ENCODE measurements at regions not wholly inside any gene's neighbourhood (a gene's known extent, or its start where the extent isn't known, plus 50 kb on each side); places are given as distances from the start of the nearest gene placed in this dataset.

DNA sequence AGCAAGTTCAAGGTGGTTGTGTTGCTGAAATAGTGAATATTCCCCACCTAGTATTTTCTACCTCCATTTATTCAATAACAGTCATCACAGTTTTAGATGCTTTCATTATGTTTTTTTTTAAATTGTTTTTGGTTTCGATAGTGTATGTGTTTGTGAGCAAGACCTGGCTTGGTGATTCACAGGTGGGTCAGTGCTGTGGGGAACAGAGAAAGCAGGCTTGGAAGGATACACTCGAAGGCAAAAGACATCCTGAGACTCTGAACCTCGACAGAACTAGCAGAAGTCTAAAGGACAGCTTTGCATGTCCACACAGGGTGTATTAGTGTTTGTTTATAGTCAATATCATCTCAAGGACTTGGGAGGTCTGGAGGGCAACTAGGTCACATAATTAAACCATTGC is 551.5 kb downstream of the RIT2 start:
- no peak for DNase-seq

DNA sequence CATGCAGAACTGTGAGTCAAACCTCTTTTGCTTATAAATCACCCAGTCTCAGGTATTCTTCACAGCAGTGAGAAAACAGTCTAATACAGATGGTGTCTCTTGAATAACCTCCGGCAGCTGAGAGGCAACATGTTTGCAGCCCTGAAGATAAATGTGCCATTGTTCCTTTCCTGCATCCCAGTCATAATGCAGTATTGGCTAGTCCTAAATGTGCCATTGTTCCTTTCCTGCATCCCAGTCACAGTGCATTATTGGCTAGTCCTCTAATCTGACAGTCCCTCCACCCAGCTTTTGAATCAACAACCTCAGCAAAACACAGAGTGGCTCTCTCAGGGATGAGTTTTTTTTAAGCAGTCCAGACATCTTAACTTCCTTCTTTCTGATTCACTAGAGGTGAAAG is 550.7 kb downstream of the RIT2 start:
- DNase-seq, result no peak

DNA sequence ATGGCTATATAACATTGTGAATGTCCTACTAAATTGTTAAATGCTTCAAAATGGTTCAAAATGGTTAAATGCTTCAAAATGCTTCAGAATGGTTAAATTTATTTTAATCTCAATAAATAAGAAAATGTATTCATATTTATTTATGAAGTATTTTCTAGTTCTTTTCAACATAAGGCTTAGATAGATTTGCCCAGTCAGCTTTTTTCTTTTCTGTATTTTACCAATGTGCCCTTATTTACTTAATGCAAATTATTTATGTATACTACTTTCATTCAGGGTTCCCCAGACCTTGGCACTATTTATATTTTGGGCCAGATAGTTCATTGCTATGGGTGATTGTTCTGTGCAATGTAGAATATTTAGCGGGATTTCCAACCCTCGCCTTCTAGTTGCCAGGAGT is 546.7 kb downstream of the RIT2 start:
- DNase-seq, result no peak

DNA sequence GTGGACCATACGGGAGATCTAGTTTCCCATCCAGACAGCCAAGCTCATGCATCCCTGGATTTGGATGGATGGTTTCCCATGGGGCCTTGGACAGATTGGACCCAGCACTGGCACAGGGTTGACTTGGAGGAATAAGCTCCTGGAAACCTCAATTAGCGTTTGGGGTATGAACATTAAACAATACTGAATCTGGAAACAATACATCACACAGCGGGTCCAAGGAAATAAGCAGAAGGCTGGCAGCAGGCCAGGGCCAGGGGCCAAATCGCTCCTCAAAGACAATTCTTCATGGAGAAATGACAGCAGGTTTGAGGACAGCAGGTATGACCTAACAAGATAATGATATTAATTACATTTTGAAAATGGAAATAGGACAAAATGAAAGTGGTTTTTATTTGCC is 540.6 kb downstream of the RIT2 start:
- DNase-seq, result peak; percentile 99

DNA sequence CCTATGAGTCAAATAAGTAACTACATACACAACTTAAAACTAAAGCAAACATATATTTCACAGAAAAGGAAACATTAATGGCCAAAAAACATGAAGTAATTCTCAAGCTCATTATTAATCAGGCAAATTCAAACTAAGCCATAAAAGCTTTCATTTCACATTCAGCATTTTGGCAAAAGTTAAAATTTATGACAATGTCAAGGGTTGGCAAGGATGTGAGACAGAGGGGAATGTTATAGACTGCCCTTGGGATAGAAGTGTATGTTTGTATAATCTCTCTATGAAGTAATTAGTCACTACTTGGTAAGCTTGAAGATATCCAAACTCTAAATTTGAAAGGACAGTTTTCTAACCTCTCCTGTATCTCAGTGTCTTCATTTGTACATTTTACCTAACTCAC is 539.4 kb downstream of the RIT2 start:
- DNase-seq, result no peak

DNA sequence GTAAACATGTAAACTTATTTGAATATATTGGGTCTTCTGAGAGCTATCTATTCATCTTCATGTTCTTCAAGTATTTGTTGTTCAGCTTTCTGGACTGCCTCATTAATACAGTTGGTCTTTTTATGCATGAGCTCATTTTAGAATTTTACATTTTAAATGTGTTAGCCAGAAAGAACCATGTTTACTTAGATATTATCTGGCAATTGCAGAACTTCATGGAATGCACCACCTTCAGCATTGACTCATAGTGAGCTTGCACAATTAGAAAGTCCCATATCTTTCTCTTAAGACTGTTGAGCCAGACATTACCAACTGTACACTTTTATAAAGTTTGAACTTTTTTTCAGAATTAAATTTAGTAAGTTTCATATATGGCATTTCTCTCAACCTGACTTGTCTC is 536.7 kb downstream of the RIT2 start:
- no peak for DNase-seq

DNA sequence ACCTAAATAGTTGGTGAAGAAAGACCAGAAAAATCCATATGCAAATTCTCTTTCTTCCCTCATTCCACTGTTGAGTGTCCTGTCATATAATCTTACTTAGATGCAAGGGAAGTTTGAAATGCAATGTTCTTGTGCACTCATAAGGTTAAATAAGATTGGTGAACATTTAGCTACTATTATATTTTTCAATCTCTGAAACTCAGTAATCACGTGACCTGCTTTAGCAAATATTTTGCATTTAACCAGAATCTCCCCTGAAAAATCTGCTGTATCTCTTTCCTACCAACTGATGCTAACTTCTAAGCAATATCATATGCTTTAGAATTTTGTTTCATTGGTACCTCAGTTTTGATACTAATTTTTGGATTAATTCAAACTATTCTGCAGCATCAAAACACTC is 533.2 kb downstream of the RIT2 start:
- DNase-seq, result no peak

DNA sequence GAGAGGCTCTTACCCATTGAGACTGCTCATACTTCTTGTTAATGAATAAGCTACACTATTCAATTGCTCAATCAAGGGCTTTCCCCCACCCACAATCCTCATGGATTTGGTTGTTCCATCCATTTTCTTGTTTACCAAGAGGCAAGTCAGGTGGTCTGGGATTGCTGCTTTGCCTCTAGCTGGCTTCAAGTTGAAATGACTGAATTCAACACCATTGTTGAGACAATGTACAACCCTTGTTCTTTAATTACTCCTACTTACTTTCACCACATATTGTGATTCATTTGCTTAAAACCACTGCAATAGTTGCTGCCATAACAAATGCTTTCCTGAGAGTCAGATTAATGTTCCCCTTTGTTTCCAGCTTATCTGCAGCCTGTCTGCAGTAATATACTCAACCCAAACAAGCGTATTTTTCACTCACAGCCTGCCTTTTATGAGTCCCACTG is 532.2 kb downstream of the RIT2 start:
- no peak for DNase-seq

DNA sequence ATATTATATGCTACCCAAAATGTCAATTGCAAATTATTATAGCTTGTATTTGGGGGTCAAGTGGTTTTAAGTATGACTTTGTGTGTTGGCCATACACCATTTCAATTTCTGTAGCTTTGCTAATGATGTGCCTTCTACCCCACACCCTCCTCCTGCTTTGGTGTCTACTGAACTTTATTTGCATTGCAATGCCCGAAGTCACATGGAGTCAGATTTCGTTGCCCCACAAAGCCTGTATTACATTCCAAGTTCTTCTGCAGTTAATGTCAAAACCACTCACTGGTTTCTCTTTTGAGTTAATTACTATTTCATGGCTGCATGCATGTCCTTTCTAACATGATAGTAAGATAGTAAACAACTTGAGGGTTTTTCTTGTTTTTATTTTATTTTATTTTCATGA is 528.9 kb downstream of the RIT2 start:
- DNase-seq, result no peak

DNA sequence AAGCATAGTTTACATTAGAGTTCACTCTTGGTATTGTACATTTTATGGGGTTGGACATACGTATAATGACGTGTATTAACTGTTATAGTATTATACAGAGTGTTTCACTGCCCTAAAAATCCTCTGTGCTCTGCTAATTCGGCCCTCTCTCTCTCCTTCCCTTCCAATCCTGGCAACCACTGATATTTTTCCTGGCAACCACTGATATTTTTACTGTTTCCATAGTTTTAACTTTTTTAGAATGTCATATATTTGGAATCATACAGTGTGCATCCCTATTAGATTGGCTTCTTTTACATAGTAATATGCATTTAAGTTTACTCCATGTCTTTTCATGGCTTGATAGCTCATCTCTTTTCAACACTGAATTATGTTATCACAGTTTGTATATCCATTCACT is 526.7 kb downstream of the RIT2 start:
- DNase-seq, result no peak

DNA sequence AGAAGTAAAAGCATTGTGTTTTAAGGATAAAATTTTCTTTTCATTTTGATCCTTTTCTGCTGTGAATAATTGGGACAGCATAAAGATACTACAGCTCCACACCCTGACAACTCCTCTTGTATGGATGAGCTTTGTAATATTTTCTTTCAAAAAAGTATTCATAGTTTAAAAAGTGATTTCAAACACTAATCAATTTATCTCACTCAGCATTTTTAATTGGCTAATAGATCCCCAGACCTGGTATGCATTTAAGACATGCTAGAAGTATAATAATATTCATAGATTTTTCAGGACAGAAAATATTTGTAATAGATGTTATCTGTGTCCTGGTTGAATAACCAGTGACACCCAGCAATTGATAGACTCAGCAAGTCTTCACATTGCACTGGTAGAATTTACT is 510.7 kb downstream of the RIT2 start:
- DNase-seq, result no peak

DNA sequence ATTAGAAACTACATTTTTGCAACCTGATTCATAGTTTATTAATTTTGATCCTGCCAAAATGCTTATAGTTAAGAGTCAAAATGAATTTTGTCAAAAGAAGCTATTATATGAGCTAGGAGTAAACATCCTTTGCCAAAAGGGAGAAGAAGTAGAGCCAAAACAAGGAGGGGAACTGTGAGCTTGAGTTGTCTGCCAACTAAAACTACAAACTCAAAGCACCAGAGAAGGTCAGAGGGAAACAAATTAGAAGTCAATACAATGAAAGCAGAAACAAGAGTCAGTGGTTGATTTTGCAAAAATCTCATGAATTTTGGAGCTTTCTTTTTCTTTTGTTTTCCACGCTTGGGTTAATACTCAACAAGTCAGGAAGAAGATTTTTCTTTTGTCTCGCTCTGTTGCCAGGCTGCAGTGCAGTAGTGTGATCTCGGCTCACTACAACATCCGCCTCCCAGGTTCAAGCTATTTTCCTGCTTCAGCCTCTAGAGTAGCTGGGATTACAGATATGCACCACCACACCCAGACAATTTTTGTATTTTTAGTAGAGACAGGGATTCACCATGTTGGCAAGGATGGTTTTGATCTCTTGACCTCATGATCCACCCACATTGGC is 508.5 kb downstream of the RIT2 start:
- no peak for DNase-seq

DNA sequence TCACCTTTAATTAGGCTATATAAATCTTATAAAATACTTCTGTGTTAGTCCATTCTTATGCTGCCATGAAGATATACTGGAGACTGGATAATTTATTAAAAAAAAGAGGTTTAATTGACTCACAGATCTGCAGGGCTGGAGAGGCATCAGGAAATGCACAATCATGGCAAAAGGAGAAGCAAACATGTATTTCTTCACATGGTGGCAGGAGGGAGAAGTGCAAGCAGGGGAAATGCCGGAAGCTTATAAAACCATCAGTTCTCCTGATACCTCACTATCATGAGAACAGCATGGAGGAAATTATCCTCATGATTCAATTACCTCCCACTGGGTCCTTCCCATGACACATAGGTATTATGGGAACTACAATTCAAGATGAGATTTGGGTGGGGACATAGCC is 504.4 kb downstream of the RIT2 start:
- no peak for DNase-seq

DNA sequence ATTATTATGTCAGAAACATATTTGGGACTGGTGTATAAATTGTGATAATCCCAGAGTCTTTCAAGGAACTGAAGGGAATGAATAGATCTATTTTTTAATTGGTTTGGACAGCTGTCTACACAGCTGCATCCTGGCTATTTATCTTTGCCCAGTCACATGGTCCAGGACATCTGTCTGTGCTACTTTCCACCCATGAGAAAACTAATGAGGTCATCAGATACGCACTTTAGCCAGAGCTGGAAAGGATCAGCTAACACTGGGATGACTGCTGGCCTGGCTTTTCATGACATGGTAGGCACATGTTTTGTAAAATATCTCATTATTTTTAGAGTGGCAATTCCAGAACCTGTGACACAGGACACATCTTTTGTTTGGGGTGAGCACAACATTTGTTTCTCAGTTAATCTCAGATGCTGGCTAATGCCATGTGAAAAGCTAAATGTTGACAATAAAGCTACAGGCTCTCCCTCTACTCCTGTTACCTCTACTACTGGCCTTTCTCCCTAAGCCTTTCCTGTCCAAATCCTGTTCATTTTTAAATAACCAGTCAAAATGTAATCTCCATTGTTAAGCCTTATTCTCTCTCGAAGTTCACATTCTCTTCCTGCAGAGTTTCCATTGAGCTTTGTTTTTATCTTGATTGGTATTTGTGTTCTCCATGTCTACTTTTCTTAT is 500.7 kb downstream of the RIT2 start:
- DNase-seq, result peak; percentile 98

DNA sequence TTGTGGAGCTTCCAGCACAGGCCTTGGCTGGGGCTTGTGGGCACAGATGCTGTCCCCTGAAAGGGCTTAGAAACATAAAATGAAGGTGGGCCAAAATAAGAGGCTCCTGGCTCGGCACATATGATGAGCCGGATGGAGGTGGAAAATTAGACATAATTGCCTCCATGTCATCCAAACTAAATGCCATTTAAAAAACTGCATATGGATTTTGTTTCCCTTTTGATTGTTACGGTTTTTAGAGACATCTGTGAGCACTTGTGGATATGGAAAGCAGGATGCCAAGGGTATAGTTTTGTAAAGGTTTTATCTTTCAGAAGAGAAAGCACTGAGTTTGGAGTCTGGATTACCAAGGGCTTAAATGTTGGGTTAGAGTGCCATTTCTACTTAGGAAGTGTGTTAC is 498.3 kb downstream of the RIT2 start:
- DNase-seq, result no peak

DNA sequence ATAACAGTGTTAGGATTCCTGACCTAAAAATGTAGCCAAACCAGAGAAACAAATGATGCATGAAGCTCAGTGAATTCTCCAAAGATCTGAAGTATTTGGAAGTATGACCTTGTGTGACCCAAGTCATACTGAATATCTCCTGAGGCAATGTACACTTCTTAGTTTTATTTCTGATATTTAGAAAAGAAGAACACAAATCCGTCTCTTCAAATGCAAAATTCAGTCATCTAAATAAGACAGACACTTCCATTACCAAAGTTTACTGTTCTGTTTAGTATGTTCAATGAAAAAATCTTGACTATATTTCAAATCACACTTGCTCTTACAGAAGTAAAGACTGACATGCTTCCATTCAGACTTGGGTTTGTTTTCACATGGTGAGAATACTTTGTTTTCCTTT is 495.7 kb downstream of the RIT2 start:
- DNase-seq, result no peak

DNA sequence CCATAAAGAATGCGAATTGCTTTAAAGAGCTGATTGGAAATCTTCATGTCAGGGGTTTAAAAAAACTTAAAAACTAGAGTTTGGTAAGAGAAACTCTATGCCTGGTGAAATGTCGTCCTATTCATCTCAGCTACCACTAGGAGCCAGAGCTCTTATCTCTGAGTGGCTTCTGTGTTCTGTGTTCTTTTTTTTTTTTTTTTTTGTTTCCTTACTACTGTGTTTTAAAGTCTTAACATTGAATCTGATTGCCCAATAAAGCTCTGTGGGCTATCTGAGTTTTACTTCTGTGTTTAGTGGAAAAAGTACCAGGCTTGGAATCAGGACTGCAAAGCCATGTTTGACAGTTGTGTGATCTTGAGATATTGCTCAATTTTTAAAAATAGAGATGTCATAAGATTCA is 494.8 kb downstream of the RIT2 start:
- DNase-seq, result no peak

DNA sequence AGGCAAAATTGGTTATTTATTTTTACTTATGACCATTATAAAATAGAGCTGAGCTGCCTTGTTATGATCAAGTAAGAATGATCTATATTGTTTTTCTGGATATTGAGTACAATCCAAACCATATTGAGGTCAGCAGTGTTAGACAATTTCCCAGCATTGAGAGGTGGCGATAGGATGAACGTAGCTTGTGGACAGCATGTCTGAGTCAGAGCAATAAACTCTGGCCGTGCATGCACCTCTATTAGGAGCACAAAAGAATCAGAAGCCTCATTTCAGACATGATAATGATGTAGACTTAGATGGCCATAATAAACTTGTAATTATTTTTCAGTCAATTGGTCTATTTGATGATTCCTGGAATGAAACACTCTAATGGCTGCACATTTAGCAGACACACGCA is 491.6 kb downstream of the RIT2 start:
- DNase-seq, result peak; percentile 84

DNA sequence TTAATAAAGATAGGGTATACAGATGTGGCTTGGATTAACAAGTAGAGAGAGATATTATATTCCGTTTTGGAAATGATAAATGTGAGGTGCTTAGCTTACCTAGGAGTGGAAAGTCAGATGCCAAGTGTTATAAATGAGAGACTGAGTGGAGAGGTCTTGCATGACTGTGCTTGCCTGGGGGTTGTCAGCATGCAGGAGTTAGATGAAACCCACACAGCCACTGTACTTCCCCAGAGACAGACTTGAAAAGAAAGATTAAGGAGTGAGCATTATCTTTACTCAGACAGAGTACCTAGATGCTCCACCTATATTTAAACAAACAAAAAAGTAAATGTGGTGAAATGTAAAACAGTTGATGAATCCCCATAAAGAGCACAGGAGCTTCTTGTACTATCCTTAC is 482.7 kb downstream of the RIT2 start:
- DNase-seq, result no peak

DNA sequence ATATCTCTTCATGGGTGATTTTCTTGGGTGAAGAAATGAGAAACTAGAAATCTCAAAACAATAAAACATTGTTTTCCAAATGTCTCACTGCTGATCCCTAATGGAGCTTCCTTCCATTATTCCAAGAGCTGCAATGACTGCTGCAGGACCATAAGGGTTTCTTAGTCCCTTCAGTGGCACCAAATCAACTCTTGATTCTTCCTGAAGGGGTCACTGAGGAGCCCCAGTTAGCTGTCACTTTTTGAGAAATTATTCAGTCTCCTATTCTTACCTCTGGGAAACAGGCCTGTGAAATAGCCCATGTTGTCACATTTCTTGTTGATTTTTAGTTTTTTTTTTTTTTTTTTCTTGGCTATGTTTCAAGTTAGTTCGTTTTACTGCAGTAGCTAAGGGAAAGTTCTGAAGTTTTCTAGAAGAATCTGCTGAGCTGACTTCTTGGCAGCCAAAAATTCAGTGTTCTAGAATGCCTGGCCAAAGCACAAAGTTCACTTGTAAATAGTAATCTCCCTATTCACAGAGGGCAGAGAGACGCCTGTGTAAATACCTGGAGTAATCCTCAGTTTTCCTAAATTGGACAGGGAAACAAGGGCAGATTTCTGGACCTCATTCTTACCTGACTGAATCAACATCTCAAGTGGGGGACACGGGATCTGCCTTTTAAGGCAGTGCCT is 480.0 kb downstream of the RIT2 start:
- no peak for DNase-seq

DNA sequence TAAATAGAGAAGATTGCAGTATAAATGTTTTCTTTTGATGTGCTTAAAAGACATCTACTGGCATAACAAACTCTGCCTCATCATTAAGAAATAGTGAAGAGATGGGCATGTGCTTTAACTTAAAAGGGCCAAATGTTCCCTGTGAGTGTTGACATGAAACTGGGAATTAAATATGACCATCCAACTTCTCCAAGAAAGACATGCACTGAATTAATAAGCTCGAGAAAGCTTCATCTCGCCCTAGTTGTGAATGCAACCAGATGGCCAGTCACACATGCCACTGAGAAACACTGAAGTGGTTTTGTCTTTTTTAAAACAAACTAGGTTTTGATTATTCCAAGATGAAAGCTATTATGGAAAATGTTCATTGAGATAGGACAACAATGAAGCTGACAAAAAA is 479.2 kb downstream of the RIT2 start:
- no peak for DNase-seq

DNA sequence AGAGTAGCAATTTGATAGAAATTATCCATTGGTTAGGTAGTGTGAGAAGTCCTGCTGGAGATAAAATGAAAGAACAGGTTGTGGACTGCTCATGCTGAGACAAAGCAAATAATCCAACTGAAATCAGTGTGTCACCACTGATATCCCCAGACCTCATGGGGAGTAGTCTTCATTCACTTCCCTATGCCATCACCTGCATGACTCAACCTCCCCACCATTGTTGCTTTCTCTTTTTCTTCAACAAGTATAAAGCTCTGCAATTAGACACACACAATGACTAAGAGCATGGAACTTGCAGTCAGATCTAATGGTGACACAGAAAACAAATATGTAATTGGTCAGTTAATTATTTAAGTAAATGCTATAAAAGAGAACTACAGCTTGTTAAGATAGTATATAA is 475.3 kb downstream of the RIT2 start:
- no peak for DNase-seq

DNA sequence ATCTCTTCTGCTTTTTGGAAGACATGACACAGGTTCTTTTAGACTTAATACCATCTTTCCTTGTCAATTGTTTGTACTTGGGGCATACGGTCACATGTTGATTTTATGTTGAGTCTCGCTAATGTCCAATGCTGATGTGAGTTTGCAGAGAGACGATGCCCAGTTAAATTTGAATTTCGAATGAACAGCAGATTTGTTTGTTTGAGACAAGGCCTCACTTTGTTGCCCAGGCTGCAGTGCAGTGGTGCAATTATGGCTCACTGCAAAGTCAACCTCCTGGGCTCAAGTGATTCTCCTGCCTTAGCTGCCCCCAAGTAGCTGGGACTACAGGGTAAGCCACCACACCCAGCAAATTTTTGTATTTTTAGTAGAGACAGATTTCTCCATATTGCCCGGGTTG is 473.5 kb downstream of the RIT2 start:
- DNase-seq, result no peak

DNA sequence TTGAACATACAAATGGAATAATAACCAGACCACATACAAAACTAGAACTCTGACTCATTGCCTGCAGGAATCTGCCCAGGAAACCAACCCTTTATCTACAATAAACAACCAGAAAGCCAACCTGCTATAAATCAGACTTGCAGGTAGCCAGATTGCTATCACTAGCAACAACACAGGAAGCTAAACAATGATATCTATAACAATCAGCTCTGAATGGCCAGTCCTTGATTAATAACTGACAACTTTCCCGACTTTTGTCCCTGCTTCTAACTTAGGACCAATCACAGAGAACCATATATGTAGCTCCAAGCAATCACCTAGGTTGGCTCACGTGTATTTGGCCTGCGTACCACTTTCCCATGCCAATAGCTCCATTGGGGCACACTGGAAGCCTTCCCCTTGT is 470.8 kb downstream of the RIT2 start:
- no peak for DNase-seq

Data from NCI-H748 treated with DMSO at 0.1 percent for 48 hours (cell line).